Hematopoietic multipotent progenitor cell treated with erythropoietin and hydrocortisone succinate and interleukin-3 and kit ligand, for 17 days (in vitro differentiated cells): ENCODE measurements at regions not wholly inside any gene's neighbourhood (a gene's known extent, or its start where the extent isn't known, plus 50 kb on each side); places are given as distances from the start of the nearest gene placed in this dataset.

ENCODE experiments used
- DNase-seq: peaks from one replicate; pipeline ENCODE4 v3.0.0-alpha.2; 2015; ENCODE audit warnings: low spot score

GRCh38 chr11:23953951-23954710 lies 542.7 kb upstream of the LUZP2 start:
- no peak for DNase-seq

- no peak for DNase-seq
Observed at GRCh38 chr11:23954730-23955129, 542.1 kb upstream of the LUZP2 start.

GRCh38 chr11:23956586-23956985 lies 540.3 kb upstream of the LUZP2 start:
- DNase-seq = no peak

- no peak for DNase-seq
Observed at GRCh38 chr11:23957314-23957713, 539.5 kb upstream of the LUZP2 start.

GRCh38 chr11:23959462-23959861 lies 537.4 kb upstream of the LUZP2 start:
- no peak for DNase-seq

DNA sequence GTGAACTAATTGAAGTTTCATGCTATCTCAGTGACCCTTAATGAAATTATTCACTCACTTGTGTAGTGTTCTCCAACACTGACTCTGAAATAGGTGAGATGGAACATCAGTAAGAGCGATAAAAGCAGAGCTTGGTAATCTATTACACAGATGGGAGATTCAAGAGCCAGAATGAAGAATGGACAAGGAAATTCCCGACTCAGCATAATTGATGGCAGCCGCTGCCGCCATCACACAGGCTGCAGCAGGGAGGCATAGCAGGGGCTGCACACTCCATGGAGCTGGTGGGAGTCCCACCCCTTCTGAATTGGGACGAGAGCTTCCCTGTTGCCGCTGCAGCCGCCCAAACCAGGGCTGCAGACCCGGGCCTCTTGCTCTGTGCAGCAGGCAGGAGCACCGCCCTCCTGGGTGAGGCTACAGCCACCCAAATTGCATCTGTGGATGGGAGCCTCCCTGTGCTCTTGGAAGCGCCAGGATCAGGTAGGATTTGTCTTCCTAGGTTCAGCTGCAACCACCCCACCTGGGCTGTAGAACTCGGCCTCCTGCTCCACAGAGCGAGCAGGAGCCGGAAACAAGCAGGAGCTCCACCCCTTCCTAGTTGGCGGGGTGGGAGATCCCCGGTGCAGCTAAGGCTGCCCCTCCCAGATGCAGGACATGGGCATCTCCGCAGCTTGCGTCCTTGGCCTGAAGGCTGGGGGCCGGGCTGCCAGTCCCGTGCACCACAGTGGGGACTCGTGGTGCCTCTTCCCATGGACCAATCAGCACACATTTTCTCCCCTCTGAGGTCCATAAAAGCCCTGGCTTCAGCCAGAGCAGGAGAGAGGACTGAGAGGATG lies 535.1 kb upstream of the LUZP2 start:
- no peak for DNase-seq

- no peak for DNase-seq
Observed at GRCh38 chr11:23973244-23973643, 523.6 kb upstream of the LUZP2 start.

- DNase-seq = no peak
Observed at GRCh38 chr11:23974051-23974450, 522.8 kb upstream of the LUZP2 start.

DNA sequence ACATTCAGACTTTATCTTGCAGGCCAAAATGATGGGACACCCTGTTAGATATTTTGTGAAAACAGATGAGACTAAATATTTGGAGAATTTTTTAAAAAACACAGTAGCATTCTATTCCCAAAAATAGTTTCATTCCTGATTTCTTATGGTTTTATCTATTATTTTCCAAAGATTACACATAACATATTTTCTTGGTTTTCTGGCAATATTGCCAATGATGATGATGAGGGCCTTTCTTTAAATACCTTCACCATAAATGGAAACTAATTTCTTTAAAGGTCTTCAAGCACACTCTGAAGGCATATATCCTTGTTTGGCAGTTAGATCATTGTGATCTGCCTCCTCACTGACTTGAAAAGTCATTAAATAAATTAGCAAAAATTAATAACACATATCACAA lies 522.3 kb upstream of the LUZP2 start:
- DNase-seq = no peak

DNA sequence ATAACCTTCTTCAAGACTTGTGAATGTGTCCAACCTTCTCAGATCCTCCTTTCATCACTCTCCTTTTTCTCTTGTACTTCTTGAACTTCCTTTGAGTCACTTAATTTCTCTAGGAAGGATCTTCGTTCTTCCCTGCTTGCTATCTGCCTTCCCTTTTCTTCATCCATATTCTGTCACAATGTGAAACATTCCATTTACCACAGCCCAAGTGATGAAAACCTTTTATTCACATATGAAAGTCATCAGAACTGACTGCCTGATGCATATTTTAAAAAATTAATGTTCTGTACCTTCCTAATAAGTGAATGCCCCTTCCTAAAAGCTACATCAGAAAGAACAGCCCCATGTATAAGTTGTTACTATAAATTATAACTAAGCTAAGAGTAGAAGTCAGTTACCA lies 520.4 kb upstream of the LUZP2 start:
- no peak for DNase-seq

DNA sequence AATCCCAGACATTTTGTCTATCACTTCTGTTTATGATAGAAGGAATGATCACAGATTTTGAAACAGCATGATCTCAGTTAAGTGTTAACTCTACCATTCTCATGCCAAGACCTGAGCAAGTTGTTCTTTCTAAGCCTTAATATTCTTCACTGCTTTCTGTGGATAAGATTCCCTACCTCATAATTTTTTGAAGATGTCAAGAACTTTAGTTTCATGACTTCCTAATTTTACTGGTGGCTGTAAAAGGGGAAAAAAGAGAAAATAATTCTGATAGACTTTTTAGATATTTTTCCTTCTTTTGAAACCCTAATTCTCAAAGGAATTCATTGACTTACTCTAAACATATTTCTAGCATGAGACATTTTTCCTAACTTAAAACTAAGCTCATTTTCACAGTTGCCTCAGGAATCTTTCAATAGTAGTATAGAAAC lies 520.0 kb upstream of the LUZP2 start:
- DNase-seq = no peak

GRCh38 chr11:23988381-23989006 lies 508.4 kb upstream of the LUZP2 start:
- no peak for DNase-seq

- DNase-seq = no peak
Observed at GRCh38 chr11:23990346-23991164, 506.3 kb upstream of the LUZP2 start.

- DNase-seq = no peak
Observed at GRCh38 chr11:23991165-23991539, 505.7 kb upstream of the LUZP2 start.

DNA sequence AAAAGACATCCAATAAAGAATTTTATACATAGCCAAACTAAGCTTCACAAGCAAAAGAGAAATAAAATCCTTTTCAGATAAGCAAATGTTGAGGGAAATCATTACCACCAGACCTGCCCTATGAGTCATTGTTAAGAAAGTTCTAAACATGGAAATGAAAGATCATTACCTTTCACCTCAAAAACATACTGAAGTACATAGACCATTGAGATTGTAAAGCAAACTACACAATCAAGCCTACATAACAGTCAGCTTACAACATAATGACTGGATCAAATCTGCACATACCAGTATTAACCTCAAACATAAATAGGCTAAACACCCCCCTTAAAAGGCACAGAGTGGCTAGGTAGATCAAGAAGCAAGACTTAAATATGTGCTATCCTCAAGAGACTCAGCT lies 501.0 kb upstream of the LUZP2 start:
- no peak for DNase-seq

GRCh38 chr11:23997356-23997755 lies 499.5 kb upstream of the LUZP2 start:
- DNase-seq = no peak

- no peak for DNase-seq
Observed at GRCh38 chr11:24005202-24005876, 491.5 kb upstream of the LUZP2 start.

- no peak for DNase-seq
Observed at GRCh38 chr11:24043842-24044241, 453.0 kb upstream of the LUZP2 start.

GRCh38 chr11:24046731-24047130 lies 450.1 kb upstream of the LUZP2 start:
- DNase-seq = no peak

- DNase-seq = no peak
Observed at GRCh38 chr11:24056051-24056450, 440.8 kb upstream of the LUZP2 start.

- DNase-seq = no peak
Observed at GRCh38 chr11:24060125-24060524, 436.7 kb upstream of the LUZP2 start.
